ENCODE measurements at regions not wholly inside any gene's neighbourhood (a gene's known extent, or its start where the extent isn't known, plus 50 kb on each side); places are given as distances from the start of the nearest gene placed in this dataset.
"Not testable (repeated sequence)": the region's sequence is repeated elsewhere in the genome, so short reads cannot be mapped to it uniquely, and the experiment has no call there.

DNA sequence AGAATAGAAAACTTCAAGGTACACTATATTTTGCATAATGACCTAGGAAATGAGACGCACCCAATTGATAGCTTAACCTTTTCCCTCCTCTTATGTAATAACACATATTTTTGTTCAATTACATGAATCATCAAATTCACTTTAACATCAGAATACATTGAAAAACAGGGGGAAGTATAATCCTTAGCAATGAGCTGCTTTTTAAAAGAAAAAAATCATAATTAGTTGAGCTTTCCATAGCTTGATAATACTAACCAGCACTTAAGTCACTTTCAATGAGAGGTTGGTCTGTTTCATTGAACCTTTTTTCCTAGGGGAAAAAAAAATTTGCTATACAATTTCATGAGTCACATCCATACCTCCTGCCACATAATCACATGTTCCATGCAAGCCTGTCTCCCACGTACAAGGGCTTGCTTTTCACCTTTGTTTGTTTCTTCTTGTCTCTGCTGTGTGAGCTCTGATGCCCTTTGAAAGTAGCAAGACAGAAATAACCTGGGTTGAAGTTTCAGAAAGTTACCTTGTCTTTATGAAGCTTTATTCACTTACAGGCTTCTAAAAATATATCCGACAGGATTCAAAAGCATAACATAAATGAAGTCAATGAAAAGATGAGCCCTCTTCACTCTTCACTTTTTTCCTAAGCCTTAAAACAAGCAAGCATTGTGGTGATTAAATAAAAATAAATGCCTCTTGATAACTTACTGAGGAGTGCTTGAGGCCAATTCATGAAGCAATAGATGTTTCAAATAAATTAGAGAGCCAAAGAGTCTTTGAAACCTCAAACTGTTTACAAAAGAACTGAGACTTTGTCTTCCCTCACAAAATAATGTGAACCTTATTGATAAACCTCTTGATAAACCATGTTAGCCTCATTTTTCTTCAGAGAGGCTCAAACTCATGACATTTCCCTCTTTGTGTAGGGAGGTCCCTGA is 108.5 kb downstream of the FEM1C start:
- DNase-seq = no peak

DNA sequence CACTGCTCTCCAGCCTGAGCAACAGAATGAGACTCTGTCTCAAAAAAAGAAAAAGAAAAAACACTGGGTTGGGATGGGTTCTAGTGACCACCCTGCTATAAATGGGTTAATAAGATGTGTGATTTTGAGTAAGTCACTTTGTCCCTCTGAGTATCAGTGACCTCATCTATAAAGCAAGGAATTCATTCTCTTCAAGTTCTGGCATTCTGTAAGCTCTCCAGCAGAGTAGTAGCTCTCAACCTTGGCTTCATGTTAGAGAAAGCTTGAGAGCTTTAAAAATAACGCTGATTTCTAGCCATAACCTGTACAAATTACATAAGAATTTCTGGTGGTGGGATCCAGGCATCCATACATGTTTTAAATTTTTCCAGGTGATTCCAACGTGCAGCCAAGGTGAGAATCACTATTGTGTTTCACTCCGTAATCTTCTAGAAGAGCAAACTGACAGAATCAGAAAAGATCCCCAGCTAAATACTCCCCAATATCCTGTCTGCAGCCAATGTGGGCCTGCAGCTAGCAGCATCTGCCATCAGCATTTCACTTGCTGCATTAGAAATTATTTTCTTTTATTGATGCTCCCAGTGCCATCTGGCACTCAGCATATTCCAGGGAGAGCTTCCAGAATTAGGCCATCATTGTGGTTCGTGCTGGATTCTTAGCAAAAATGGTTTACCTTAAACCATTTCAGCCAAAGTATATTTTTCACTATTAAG is 109.4 kb downstream of the FEM1C start:
- DNase-seq = no peak

DNA sequence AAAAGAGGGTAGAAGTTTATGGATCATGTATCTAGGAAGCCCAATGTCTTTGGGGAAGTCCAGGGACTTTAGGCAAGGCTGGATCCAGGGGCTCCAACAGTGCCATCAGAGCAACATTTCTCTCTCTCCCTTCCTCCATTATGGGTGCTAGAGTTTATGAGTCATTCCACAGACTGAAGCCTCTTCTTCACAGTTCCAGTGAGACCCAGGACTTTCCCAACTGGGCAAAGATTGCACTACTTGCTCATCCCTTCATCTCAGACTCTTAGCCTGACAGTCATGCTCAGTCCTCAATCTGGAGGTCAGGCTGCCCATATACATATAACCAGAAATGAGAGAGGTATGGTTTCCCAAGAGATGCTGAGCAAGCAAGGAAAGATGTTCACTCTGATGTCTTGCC is 110.7 kb downstream of the FEM1C start:
- no peak for DNase-seq

DNA sequence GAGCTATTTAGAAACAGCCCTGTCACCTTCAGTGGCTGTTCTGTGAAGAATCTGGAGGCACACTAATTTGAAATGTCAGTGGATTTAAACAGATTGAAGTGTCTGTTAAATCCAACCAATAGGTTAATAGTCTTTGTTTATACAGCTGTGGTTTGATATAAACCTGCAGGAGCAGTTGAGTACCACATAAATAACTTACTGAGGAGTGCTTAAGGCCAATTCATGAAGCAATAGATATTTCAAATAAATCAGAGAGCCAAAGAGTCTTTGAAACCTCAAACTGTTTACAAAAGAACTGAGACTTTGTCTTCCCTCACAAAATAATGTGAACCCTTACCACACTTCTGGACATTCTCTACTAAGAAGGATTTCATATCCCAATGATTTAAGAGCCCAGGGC is 111.9 kb downstream of the FEM1C start:
- DNase-seq = no peak

DNA sequence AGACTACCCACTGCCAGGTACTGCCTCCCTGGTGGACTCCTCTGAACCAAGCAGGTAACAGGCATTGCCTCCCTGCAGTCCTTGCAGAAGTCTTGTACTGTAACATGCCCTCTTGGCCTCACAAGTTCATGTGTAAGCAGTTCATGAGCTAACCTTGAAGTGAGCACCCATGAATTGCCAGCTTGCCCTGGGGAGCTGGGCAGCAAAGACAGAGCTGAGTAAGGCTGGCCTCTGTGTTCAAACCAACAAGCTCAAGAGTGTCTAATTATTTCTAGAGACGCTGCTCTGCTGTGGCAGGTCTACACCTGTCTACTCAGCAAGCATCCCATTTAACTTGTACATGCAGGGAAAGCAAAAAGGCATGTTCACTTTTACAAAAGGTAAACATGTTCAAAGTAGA is 113.5 kb downstream of the FEM1C start:
- no peak for DNase-seq

DNA sequence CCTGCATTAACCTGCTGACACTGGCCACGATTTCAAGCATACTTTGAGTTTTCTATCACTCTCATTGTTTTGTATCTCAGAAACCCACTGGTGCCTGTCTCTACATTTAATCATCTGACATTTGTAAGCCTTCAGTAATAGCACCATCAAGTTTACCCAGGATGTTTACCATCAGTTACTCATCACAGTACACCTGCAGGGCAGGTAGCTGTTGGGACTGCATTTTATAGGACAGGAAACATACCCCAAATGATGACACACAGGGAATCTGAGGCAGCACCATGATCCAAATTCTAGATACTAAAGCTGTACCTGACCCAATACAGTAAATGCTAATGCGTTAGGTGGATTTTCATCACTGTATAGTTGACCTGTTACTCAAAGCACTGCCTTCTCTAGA is 114.2 kb downstream of the FEM1C start:
- DNase-seq = no peak

DNA sequence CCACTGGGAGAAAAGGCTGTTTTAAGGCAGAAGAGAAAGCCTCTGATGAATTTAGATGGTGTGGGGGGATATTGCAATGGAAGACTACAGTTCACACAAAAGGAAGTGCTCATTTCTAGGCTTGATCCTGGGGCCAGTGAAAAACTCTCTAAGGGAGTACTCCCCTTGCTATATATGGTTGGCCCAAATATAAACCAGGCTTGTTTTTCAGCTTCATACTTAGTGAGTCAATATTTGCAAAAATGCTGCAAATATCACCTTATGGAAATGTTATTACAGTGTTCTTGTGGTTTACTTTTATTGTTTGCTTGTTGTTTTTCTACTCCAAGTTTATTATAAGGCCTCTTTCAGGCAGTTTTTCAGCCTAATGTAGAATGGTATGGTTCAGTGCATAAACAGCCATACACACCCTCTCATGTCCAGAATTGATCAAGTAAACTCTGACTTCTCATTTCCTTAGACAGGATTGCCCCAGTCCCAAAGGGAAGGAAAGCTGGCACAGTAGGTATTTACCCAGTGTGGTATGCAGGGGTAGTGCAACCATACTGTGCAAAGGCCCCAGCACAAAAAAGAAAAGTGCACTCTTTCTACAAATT is 115.1 kb downstream of the FEM1C start:
- DNase-seq = no peak

DNA sequence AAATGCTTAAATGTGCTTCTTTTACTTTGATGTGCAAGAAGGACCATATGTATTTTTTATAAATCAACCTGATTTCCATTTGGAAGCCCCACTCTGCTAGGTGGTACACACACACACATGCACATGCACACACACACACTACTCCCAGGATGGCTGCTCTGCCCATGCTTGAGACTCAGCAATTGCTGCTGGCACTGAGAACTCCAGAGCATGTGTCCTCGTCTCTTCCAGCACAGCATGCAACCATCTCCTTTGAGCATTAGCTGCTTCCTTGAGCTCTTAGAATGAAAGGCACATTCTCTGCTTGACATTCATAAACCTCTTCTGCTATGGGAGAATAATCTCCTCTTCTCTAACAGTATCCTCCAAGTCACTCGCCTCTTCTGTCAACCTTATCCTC is 115.9 kb downstream of the FEM1C start:
- DNase-seq = no peak

DNA sequence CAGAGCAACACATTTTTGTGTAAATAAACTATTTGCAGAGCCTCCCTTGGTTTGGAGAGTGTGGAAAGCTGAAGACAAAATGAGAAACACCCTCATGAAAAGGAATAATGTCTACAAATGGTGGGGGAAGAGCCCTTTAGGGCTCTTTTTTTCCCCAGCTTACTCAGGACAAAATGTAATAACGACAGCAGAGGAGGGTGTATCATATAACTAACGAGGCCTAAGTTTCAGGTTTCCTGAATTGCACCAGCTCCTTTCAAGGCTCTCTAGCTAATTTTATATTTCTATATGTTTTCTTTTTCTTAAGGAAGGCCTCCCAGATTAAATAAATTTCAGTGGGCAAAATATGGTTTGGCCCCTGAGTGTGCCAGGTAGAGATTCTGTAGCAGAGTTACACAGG is 116.3 kb downstream of the FEM1C start:
- DNase-seq = no peak

DNA sequence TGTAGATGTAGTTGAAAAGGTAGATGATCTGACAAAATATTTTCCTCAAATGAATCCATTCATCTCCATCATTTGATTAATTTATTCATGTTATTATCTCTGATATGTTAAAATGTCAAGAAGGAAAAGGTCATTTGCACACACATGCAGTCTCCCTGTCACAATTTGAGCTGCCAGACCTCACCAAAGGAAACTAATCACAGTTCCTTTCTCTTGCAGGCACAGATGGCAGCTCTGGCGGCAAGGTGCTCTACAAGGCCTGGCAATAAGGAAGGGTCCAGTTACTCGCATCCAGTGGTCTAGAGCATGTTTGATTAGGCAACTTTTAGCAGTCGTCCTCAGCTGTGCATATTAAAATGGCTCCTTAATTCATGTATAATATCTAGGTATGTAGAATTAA is 120.1 kb downstream of the FEM1C start:
- no peak for DNase-seq

DNA sequence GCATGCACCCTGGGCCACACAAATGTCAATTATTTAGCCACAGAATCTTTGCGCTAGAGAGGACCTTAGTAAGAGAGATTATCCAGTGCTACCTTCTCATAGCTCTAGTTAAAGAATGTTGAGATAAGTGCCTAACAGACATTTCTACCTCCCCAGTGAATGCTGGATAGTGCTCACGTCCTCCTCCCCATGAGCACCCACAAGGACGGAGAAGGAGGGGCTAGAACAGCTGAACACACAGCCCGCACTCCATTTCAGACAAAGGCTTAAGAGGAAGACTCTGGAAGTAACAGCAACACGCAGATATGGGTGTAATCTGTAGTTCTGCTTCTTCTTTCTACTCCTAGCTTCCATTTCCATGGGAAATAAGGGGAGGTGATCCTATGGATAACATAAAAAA is 120.5 kb downstream of the FEM1C start:
- no peak for DNase-seq

DNA sequence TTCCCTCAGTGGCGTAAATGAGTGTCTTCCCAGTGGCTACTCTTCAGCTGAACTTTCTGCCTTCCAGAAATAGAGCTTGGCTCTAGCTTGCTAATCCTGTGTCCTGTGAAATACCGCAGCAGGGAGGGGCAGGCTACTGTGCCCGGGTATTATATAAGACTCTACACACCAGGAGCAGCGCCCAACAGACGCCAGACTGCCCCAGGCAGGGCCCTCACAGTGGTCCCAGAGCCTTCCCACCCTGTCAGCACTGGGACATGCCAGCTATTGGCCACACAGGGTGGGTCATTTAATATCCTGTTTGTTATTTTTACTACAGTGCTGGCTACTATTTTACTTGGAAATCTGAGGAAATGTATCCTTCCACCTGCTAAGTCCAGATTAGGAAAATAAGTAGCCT is 121.0 kb downstream of the FEM1C start:
- no peak for DNase-seq

DNA sequence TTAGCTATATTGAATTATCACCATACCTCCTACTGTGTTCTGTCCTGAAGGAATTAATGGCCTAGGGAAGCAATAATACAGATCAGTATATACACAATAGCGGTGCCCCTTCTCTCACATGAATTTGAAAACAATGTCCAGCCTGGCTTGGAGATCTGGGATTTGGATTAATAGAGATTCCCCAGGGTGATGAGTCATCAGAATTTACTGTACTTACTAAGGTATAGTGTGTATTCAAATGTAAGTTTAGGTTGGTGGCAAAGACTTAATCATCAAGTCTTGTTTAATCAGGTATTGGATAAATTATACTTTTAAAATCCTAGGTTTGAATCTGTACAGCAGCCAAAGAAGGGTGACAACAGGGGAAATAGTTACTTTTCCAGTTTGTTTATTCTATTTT is 121.5 kb downstream of the FEM1C start:
- DNase-seq = no peak

DNA sequence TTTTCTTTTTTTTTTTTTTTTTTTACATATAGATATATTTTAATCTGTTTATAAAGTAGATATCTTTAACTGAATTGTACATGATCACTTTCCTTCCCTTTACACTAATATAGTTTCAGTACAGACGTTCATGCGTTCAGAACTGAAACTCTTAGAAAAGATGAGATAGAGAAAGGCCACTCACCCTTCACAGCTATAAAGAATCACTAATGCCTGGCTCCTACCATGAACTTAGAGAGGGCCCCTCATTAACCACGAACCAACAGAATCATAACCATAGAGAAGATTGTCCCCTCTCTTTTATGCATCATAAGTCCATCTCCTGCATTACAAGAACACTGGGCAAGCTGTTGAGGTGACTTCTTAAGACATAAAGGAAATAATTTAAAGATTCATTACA is 123.8 kb downstream of the FEM1C start:
- not testable (repeated sequence) for DNase-seq

DNA sequence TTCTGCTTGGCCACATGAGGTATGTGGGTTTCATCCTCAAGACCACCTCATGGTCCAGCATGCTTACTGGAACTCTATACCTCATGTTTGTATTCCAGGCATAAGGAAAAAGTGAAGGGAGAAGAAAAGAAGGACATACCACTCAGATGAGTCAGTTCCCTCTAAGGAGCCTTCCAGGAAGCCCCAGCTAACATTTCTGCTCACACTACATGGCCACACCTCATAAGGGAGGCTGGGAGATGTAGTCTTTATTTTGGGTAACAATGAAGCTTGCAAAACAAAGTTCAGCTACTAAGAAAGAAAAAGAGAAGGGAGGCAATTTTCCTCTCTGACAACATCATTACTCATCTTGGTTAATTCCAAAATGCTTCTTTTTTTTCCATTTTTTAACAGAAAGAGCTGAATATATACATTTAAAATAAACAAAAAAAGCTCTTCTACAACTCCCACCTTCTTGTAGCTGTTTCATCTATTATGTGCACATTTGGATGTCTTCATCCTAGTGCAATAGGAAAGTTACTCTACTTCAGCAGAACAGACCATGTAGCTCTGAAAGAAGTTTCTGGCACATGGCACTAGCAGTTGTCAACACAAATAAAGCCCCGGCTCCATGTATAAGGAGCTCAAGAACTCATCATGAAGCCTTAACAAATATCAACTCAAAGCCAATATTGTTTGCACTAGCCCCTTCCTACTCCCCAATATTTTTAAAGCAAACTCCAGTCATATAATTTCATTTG is 123.6 kb upstream of the CCDC112 start:
- DNase-seq = no peak

DNA sequence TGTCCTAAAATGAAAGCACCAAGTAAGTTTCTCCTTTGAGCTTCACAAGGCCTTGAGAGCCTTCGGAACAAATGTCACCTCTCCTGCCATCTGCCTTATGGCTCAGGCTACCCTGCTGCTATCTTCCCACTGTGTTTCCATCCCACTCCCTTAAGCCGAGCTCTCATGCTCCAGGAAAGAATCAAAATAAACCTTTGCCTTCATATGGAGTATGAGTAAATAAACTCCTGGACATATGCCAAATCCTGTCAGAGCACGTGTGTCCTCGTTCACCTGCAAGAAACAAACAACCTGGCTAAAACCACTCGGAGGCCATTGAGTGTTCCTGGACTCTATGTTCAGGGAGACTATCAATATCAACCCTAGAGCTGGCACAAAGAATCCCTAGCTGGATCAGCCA is 122.3 kb upstream of the CCDC112 start:
- DNase-seq = no peak

DNA sequence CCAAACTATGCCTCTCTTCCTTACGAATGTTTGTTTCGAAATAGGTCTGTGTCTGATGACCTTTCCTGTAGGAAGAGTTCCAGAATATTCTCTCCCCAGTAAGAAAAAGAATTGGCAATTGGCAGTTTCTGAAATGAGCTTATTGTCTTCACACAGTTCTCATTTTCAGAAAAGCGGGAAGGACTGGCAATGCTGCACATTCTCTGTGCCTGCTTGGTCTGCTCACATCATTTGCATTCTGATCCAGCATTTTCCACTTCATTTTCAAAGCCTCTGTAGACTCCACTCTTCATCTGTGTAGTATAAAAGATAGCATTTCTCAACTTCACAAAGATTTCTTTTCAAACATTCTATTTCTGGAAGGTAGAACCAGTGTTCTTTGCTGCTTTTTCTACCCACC is 120.6 kb upstream of the CCDC112 start:
- DNase-seq = no peak

DNA sequence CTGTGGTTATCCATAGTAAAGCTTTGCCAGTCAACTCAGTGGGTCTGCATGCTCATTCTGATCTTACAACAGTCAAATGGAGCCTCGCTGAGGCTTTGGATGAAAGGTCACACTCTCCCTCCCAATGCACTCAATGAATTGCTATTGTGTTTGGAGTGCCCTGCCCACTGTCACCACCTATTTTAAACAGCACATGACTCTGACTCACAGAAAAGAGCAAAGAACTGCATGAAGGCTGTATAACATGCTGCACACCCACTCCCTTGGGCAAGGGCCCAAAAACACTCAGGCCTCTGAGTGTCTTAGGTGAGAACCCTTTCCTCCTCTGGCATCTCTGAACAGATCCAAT is 118.7 kb upstream of the CCDC112 start:
- DNase-seq = no peak

DNA sequence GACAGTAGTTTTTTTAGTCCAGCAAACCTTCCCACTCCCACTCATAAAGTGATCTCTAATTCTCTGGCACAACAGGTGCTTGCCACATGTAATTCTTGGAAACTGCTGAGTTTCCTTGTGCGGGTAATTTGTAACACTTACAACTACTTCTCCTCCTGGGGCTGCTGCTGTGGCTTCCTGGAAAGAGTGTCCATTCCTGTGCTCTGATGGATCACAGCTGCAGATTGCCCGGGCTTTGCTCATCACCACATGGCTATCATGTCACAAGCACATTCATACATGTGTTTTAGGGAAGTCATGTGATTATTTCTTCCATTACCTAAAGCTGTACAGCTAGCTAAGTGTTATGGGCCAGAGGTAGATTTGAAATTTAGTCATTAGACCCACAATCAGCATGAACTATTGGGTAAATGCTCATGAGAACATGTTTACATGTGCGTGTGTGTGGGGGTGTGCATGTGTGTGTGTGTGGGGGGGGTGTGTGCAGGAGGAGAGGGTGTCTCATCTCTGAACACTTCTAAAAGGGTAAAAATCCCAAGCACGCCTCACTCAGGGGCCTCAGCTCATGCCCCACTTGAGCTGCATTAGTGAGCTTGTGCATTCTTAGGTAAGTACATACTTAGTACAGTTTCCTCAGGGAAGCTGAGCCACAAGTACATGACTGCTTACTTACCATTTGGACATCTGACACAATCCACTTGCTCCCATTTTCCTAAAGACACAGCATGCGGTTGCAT is 118.1 kb upstream of the CCDC112 start:
- no peak for DNase-seq

DNA sequence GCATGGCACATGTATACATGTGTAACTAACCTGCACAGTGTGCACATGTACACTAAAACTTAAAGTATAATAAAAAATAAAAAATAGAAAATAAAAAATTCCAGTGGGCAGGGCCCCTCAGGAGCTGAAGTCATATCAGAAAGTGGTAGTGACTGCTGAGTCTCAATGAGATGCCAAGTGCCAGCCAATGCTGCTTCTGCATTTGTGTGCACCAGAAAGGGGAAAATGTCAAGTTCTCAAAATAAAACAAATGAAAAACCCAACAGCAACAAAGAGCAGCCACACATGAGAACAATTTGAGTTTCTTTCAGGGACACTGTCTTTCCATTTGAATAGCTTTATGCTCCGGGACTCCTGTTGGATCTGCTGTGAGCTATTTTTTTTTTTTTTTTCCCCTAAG is 117.2 kb upstream of the CCDC112 start:
- DNase-seq = no peak

DNA sequence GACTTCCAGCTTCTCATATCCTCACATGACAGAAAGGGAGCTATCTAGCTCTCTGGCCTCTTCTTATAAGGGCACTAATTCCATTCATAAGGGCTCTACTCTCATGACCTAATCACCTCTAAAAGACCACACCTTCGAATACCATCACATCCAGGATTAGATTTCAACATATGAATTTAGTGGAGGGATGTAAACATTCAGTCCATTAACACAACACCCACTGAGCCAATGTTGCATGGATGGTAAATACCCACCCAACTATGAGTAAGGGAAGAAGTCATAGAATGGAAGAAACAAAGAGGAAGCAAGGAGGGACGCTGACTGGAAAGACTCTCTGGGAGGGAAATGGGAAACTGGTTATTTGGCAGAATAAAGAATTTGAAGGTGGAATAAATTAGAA is 112.6 kb upstream of the CCDC112 start:
- no peak for DNase-seq

DNA sequence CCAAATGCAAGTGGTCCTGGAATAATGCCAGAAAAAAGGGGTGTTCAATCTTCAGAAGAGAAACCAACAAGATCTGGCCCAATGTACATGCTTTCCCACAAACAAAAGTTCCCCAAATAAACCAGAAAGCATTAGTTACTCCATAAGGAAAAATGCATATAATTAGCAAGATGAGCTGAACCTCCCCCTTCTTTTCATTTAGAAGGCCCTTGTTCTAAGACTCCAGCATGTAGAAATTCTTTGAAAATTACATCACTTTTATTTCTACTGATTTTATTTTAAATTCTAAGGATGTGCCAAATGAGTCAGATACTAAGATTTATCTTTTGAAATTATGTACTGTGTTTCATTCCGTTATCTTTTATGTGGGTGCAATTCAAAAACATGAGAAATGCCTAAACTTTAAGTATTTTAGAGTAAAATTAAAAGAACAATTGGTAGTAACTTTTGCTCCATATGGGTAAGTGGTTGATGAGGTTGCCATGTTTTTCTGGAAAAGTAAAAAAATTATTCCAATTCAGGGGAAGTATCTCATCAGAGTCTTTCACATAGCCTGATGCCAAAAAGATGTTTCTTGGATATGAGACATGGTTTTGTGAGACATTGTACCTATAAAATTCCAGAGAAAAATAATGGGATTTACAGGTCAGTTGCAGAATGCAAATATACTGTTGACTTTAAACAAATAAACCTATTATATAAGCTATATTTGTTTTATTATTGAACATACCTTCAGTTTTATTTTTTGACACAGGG is 106.5 kb upstream of the CCDC112 start:
- DNase-seq = no peak

All from stimulated activated CD8-positive, alpha-beta memory T cell treated with anti-CD3 and anti-CD28 coated beads, Interleukin-4, amount 100 ng/mL, for 48 hours (primary cell).